ENCODE measurements at regions not wholly inside any gene's neighbourhood (a gene's known extent, or its start where the extent isn't known, plus 50 kb on each side); places are given as distances from the start of the nearest gene placed in this dataset.

DNA sequence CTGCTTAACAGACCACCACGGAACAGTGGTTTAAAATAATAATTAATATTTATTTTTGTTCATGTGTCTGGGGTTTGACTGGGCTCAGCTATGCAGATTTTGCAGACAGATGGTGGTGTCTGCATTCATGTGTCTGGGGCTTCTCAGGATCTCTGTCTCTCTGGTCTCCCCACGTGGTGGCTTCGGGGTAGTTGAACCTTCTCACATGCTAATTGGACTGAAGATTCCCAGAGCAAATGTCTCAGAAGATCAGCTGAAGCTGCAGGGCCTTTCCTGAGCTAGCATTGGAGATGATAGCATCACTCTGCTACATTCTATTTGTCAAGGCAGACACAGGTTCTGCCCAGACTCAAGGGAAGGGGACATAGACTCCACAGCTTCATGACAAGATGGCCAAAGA, 109.1 kb upstream of the DNAH14 start:
- Histone ChIP-seq H3K27ac (ENCODE audit: low read depth, low read length) (no peak overlapping the region), H3K14ac (ENCODE audit: insufficient read length) (no peak overlapping the region), H3K79me2 (ENCODE audit: control insufficient read depth in 1 of 2, insufficient read depth in 2 of 2, low read length in 2 of 2) (no peaks in the 10 kb centered on the region), H2BK5ac (ENCODE audit: low read depth, low read length) (no peak overlapping the region), H2BK12ac (ENCODE audit: low read depth, low read length) (no peak overlapping the region), H4K91ac (replicated peaks; ENCODE audit: insufficient read length, low read length) (no peak overlapping the region), H3K18ac (ENCODE audit: extremely low read depth, low read length) (no peak overlapping the region), H2BK15ac (ENCODE audit: low read length) (no peak overlapping the region), H3K23me2 (ENCODE audit: low read depth, low read length) (no peaks in the 10 kb centered on the region), H3K79me1 (ENCODE audit: low read depth, low read length) (no peaks in the 10 kb centered on the region), H4K5ac (ENCODE audit: insufficient read length, low read depth, low read length) (no peak overlapping the region), H3K23ac (ENCODE audit: insufficient read length) (no peak overlapping the region), H3K4ac (replicated peaks; ENCODE audit: insufficient read length, low read depth, low read length) (no peak overlapping the region), H3K4me1 (replicated peaks in 1 of 4; ENCODE audit: control insufficient read depth in 3 of 4, insufficient read depth in 4 of 4, low read length in 3 of 4) (no peaks in the 10 kb centered on the region), H2BK120ac (replicated peaks; ENCODE audit: low read depth, low read length) (no peak overlapping the region), H2AK5ac (ENCODE audit: low read depth, low read length) (no peak overlapping the region), H2AFZ (ENCODE audit: low read length) (no peak overlapping the region), H3K56ac (replicated peaks; ENCODE audit: insufficient read length, low read depth, low read length) (no peak overlapping the region), H2BK20ac (ENCODE audit: low read length) (no peak overlapping the region), H3K4me2 (ENCODE audit: insufficient read depth in 1 of 2, low read depth in 2 of 2, low read length in 2 of 2) (no peak overlapping the region), H4K8ac (ENCODE audit: extremely low read depth, insufficient read depth, low read length) (no peak overlapping the region), H3K9me3 (ENCODE audit: insufficient read depth in 2 of 2, low read depth in 1 of 2, low read length in 1 of 2) (peaks cover 13 to 14% of the 10 kb centered on the region in 2 experiments; a peak in 3 of 4 replicates), H3K27me3 (replicated peaks in 1 of 4; ENCODE audit: control insufficient read depth in 3 of 4, extremely low read depth in 1 of 4, insufficient read depth in 3 of 4, low read length in 3 of 4) (no peaks in the 10 kb centered on the region), H4K20me1 (replicated peaks in 1 of 2; ENCODE audit: control insufficient read depth in 1 of 2, insufficient read depth in 2 of 2, low read length in 2 of 2) (no peaks in the 10 kb centered on the region), H3K9ac (replicated peaks in 1 of 4; ENCODE audit: extremely low read depth in 1 of 4, low read depth in 3 of 4, low read length in 3 of 4) (no peak overlapping the region), H3K4me3 (ENCODE audit: extremely low read depth in 1 of 4, insufficient read depth in 2 of 4, low read depth in 3 of 4, low read length in 4 of 4) (no peak overlapping the region), H3K36me3 (ENCODE audit: control insufficient read depth in 2 of 4, insufficient read depth in 4 of 4, low read length in 3 of 4) (peaks cover 0 to 3% (median 0%) of the 10 kb centered on the region in 4 experiments; a peak in 1 of 8 replicates)
- DNase-seq (ENCODE audit: low read depth in 1 of 2, low spot score in 2 of 2), result no peak
- FAIRE-seq, result no peak
- ChIA-PET POLR2A (ENCODE audit: partially characterized antibody) (no interaction called here), CTCF (ENCODE audit: partially characterized antibody) (interaction anchor here (2.9 kb wide), 1 partner anchor 31 kb away, joined by 12 read pairs; no protein-coding TSS in a partner anchor)
- 91% methylated on average over 3 of the region's 3 CpGs; no CpG with 5 or more reads in 1 of the 2 experiments for WGBS, 2 experiments (ENCODE audit: extremely low coverage in 1 of 2, insufficient coverage in 1 of 2, insufficient read length in 1 of 2, insufficient replicate concordance in 2 of 2, low coverage in 1 of 2, low lambda C conversion rate in 2 of 2, missing lambda C conversion rate in 1 of 2)
- TF ChIP-seq, protein P1, sequence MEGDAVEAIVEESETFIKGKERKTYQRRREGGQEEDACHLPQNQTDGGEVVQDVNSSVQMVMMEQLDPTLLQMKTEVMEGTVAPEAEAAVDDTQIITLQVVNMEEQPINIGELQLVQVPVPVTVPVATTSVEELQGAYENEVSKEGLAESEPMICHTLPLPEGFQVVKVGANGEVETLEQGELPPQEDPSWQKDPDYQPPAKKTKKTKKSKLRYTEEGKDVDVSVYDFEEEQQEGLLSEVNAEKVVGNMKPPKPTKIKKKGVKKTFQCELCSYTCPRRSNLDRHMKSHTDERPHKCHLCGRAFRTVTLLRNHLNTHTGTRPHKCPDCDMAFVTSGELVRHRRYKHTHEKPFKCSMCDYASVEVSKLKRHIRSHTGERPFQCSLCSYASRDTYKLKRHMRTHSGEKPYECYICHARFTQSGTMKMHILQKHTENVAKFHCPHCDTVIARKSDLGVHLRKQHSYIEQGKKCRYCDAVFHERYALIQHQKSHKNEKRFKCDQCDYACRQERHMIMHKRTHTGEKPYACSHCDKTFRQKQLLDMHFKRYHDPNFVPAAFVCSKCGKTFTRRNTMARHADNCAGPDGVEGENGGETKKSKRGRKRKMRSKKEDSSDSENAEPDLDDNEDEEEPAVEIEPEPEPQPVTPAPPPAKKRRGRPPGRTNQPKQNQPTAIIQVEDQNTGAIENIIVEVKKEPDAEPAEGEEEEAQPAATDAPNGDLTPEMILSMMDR (IDR thresholded peaks at IDR 0.05; ENCODE audit: control extremely low read depth in 1 of 3, insufficient read depth in 1 of 3, low read depth in 1 of 3, low read length in 3 of 3), result no peak
- TF ChIP-seq SAP30 (IDR thresholded peaks at IDR 0.05; ENCODE audit: insufficient read depth, insufficient replicate concordance, low read length) (no peak), ASH2L (IDR thresholded peaks at IDR 0.05; ENCODE audit: low read length) (no peak), TCF12 (IDR thresholded peaks at IDR 0.05; ENCODE audit: low read depth, low read length) (no peak), SP1 (IDR thresholded peaks at IDR 0.05; ENCODE audit: low read depth, low read length) (no peak), RNF2 (IDR thresholded peaks at IDR 0.05; ENCODE audit: borderline replicate concordance, low read depth, low read length, missing control alignments, poor library complexity, severe bottlenecking) (no peak), POU5F1 (IDR thresholded peaks at IDR 0.05; ENCODE audit: low read depth, low read length) (no peak), EP300 (IDR thresholded peaks at IDR 0.05; ENCODE audit: borderline replicate concordance in 1 of 2, low read depth in 2 of 2, low read length in 2 of 2) (no peak), SUZ12 (IDR thresholded peaks at IDR 0.05; ENCODE audit: low read length) (no peak), RAD21 (IDR thresholded peaks at IDR 0.05 in 1 of 2, conservative IDR thresholded peaks at IDR 0.05 in 1 of 2; ENCODE audit: low read depth in 2 of 2, low read length in 2 of 2) (no peak)
- TF ChIP-seq, protein P2, sequence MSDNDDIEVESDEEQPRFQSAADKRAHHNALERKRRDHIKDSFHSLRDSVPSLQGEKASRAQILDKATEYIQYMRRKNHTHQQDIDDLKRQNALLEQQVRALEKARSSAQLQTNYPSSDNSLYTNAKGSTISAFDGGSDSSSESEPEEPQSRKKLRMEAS (IDR thresholded peaks at IDR 0.05), result no peak
